OCI-LY3 (cell line): ENCODE measurements at regions not wholly inside any gene's neighbourhood (a gene's known extent, or its start where the extent isn't known, plus 50 kb on each side); places are given as distances from the start of the nearest gene placed in this dataset.

Experiments used
- H2AFZ ChIP-seq: fragments of 200-600, 300-600 bp; shearing (Covaris generic); 2 replicates; pipeline ENCODE4 v1.6.0; 2014; ENCODE audit warnings: antibody characterized with exemption, low read depth, low read length
- H3K27ac ChIP-seq: fragments of 200-600, 300-600 bp; sonication (generic); 2 replicates; pipeline ENCODE4 v1.5.1; 2014; ENCODE audit warnings: mild to moderate bottlenecking, low read length, moderate library complexity, mixed read lengths
- H3K27me3 ChIP-seq: fragments of 200-600, 300-600 bp; sonication (generic); 2 replicates; pipeline ENCODE4 v1.6.1; 2014; ENCODE audit warnings: low read depth, low read length, mixed read lengths
- H3K36me3 ChIP-seq: fragments of 200-600, 300-600 bp; sonication (generic); replicated peaks from 2 replicates; pipeline ENCODE3; 2014; ENCODE audit warnings: low read depth, low read length, mixed read lengths
- H3K4me1 ChIP-seq: fragments of 300-600, 200-600 bp; sonication (generic); 2 replicates; pipeline ENCODE4 v1.6.1; 2014; ENCODE audit warnings: low read length, mixed read lengths
- H3K4me2 ChIP-seq: fragments of 200-600, 300-600 bp; sonication (generic); 2 replicates; pipeline ENCODE4 v1.6.1; 2014; ENCODE audit warnings: low read length, mixed read lengths
- H3K4me3 ChIP-seq: fragments of 300-600, 200-600 bp; sonication (generic); 2 replicates; pipeline ENCODE4 v1.5.1; 2014; ENCODE audit warnings: antibody characterized with exemption, mild to moderate bottlenecking, low read length, moderate library complexity
- H3K79me2 ChIP-seq: fragments of 300-600, 200-600 bp; shearing (Covaris generic); 2 replicates; pipeline ENCODE4 v1.6.1; 2014; ENCODE audit warnings: mild to moderate bottlenecking, low read length, mixed read lengths
- H3K9ac ChIP-seq: fragments of 300-600, 200-600 bp; shearing (Covaris generic); 2 replicates; pipeline ENCODE4 v1.6.0; 2014; ENCODE audit warnings: mild to moderate bottlenecking, low read length, moderate library complexity
- H3K9me3 ChIP-seq: fragments of 200-600, 300-600 bp; shearing (Covaris generic); 2 replicates; pipeline ENCODE4 v1.6.1; 2014; ENCODE audit warnings: low read length, mixed read lengths; ENCODE audit not compliant: insufficient read depth
- H4K20me1 ChIP-seq: fragments of 200-600, 300-600 bp; sonication (generic); 2 replicates; pipeline ENCODE4 v1.6.1; 2016; ENCODE audit warnings: low read length, mixed read lengths; ENCODE audit not compliant: insufficient read depth
- EZH2phosphoT487 ChIP-seq: fragments of 200-600 bp; shearing (Covaris generic); IDR thresholded peaks from 2 replicates; pipeline ENCODE4 v1.6.1; 2018; ENCODE audit warnings: antibody characterized with exemption, mixed run types, low read depth
- TF ChIP-seq, protein P1 (sequence below): fragments of 200-600, 300-600 bp; sonication (generic); IDR thresholded peaks from 2 replicates; pipeline ENCODE4 v1.5.1; 2014; ENCODE audit warnings: antibody characterized with exemption, low read length, low read depth

GRCh38 chr5:124662181-124662781, 84.2 kb downstream of the ZNF608 start:
- Histone ChIP-seq H3K4me3 (no peak overlapping the region), H3K4me1 (peaks cover 36% of the 10 kb centered on the region), H3K9ac (no peak overlapping the region), H3K27me3 (no peaks in the 10 kb centered on the region), H3K4me2 (peak overlapping the region; percentile 32), H2AFZ (no peak overlapping the region), H4K20me1 (no peaks in the 10 kb centered on the region), H3K79me2 (no peaks in the 10 kb centered on the region), H3K27ac (no peak overlapping the region), H3K9me3 (no peaks in the 10 kb centered on the region), H3K36me3 (no peaks in the 10 kb centered on the region)
- TF ChIP-seq EZH2phosphoT487: no peak

- no peak overlapping the region for H3K4me3 ChIP-seq
- TF ChIP-seq EZH2phosphoT487: no peak
- TF ChIP-seq, protein P1, sequence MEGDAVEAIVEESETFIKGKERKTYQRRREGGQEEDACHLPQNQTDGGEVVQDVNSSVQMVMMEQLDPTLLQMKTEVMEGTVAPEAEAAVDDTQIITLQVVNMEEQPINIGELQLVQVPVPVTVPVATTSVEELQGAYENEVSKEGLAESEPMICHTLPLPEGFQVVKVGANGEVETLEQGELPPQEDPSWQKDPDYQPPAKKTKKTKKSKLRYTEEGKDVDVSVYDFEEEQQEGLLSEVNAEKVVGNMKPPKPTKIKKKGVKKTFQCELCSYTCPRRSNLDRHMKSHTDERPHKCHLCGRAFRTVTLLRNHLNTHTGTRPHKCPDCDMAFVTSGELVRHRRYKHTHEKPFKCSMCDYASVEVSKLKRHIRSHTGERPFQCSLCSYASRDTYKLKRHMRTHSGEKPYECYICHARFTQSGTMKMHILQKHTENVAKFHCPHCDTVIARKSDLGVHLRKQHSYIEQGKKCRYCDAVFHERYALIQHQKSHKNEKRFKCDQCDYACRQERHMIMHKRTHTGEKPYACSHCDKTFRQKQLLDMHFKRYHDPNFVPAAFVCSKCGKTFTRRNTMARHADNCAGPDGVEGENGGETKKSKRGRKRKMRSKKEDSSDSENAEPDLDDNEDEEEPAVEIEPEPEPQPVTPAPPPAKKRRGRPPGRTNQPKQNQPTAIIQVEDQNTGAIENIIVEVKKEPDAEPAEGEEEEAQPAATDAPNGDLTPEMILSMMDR: no peak
These were observed 84.9 kb downstream of the ZNF608 start for GRCh38 chr5:124661317-124662141.

DNA sequence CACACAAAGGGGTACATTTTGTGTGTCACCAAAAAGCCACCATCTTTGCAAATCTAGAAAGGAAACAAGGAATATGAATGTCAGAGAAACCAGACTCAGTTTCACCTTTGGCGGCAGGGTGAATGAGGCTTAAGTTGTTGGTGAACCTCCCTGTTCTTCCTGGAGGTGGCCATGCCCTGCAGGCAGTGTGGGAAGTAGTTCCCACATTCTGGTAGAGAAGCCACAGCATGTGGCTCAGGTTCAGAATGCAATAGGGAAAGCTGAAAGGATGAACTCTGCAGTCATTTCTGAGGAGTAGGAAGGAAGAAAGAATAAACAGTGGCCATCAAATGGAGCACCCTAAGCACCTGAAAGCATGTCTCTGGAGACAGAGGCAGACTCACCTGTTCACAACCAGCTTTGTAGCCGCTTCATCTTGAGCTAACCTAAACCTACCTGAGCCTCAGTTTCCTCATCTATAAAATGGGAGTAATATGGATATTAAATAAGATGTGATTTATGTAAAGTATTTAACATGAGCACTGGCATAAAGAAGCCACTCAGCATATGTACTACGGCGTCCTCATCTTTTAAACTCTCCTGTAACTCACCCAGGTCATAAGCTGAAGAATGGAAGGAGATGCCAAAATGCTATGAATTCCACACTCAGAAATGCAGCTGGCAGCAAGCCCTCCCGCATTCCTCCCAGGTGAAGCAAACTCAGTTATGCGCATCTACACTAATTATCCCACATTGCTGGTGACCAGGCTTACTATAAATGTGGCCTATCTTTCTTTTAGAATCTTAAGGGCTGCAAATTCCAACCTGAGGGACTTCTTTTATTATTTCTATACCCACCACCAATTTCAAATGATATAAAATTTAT, 86.0 kb downstream of the ZNF608 start:
- H3K27ac ChIP-seq: no peak overlapping the region

More at GRCh38 chr5:124661317-124662141, 84.9 kb downstream of the ZNF608 start:
- Histone ChIP-seq H3K9ac (no peak overlapping the region), H4K20me1 (no peaks in the 10 kb centered on the region), H3K4me1 (peaks cover 36% of the 10 kb centered on the region), H3K27ac (no peak overlapping the region), H3K27me3 (no peaks in the 10 kb centered on the region), H3K36me3 (no peaks in the 10 kb centered on the region), H3K9me3 (no peaks in the 10 kb centered on the region), H3K79me2 (no peaks in the 10 kb centered on the region), H3K4me2 (peak overlapping the region; percentile 32), H2AFZ (no peak overlapping the region)

GRCh38 chr5:124659798-124660197, 86.6 kb downstream of the ZNF608 start:
- no peaks in the 10 kb centered on the region for H3K79me2 ChIP-seq
- H3K4me3 ChIP-seq: no peak overlapping the region
- H2AFZ ChIP-seq: no peak overlapping the region
- no peak overlapping the region for H3K27ac ChIP-seq
- no peaks in the 10 kb centered on the region for H3K27me3 ChIP-seq
- TF ChIP-seq, protein P1: no peak
- no peak for TF ChIP-seq EZH2phosphoT487
- no peaks in the 10 kb centered on the region for H3K36me3 ChIP-seq
- H3K4me1 ChIP-seq: peaks cover 46% of the 10 kb centered on the region
- no peak overlapping the region for H3K9ac ChIP-seq
- H3K4me2 ChIP-seq: peak overlapping the region; percentile 54; the same call in 1 of the 2 replicates
- no peaks in the 10 kb centered on the region for H3K9me3 ChIP-seq
- no peaks in the 10 kb centered on the region for H4K20me1 ChIP-seq

More for the DNA sequence above, 86.0 kb downstream of the ZNF608 start:
- Histone ChIP-seq H3K36me3 (no peaks in the 10 kb centered on the region), H2AFZ (no peak overlapping the region), H3K4me2 (no peak overlapping the region), H3K79me2 (no peaks in the 10 kb centered on the region), H3K9me3 (no peaks in the 10 kb centered on the region), H3K4me1 (peaks cover 42% of the 10 kb centered on the region), H3K27me3 (no peaks in the 10 kb centered on the region), H3K4me3 (no peak overlapping the region), H3K9ac (no peak overlapping the region), H4K20me1 (no peaks in the 10 kb centered on the region)
- no peak for TF ChIP-seq EZH2phosphoT487
- TF ChIP-seq, protein P1: no peak
